GM19240 (cell line): ENCODE measurements at regions not wholly inside any gene's neighbourhood (a gene's known extent, or its start where the extent isn't known, plus 50 kb on each side); places are given as distances from the start of the nearest gene placed in this dataset.
"Not testable (repeated sequence)": the region's sequence is repeated elsewhere in the genome, so short reads cannot be mapped to it uniquely, and the experiment has no call there.

Source experiments
- DNase-seq: peaks from one replicate; pipeline ENCODE4 v3.0.0; 2011; ENCODE audit warnings: low spot score; ENCODE audit not compliant: insufficient read length

- DNase-seq: no peak
Measured at GRCh38 chr7:119256001-119256400, 1017.0 kb upstream of the KCND2 start.

- DNase-seq: no peak
Measured at GRCh38 chr7:119256446-119257131, 1016.4 kb upstream of the KCND2 start.

- DNase-seq: not testable (repeated sequence)
Measured at GRCh38 chr7:119266790-119267189, 1006.2 kb upstream of the KCND2 start.

- DNase-seq: peak; percentile 1
Measured at GRCh38 chr7:119270045-119270464, 1002.9 kb upstream of the KCND2 start.

DNA sequence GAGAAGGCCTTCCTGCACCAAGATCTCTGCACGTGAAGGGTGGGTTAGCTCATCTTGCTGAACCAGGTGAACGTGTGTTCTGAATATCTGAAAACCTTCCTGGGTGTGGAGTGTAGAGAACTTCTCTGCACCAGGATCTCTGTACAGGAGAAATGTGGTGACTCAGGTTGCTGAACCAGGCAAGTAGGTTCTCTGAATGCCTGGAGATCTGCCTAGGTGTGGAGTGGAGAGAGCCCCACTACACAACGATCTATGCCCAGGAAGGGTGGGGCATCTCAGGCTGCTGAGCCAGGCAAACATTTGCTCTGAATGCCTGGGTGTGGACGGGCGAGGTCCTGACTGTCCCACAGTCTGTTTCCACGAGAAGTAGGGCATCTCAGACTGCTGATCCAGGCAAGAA, 1002.3 kb upstream of the KCND2 start:
- no peak for DNase-seq

- DNase-seq: no peak
Measured at GRCh38 chr7:119271147-119271779, 1001.7 kb upstream of the KCND2 start.

- no peak for DNase-seq
Measured at GRCh38 chr7:119281181-119281846, 991.7 kb upstream of the KCND2 start.

- no peak for DNase-seq
Measured at GRCh38 chr7:119283353-119283752, 989.6 kb upstream of the KCND2 start.

DNA sequence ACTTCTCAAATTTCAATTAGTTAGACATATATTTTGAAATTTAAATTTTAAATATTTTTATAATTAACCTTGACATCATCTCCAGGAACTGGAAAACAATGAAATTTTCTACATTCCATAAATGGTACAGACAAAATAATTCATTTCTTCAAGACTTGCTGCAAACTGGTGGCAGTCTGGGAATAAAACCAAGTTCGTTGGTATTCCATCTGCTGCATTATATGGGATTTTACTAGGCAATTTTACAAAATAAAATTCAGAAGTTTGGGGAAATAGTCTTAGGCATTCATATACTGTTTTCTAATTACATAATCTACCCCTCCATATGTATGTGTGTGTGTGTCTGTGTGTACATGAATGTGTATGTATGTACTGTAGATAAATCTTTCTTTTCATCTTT, 984.6 kb upstream of the KCND2 start:
- DNase-seq: no peak

GRCh38 chr7:119300341-119300740, 972.6 kb upstream of the KCND2 start:
- not testable (repeated sequence) for DNase-seq

- no peak for DNase-seq
Measured at GRCh38 chr7:119320316-119320715, 952.7 kb upstream of the KCND2 start.

DNA sequence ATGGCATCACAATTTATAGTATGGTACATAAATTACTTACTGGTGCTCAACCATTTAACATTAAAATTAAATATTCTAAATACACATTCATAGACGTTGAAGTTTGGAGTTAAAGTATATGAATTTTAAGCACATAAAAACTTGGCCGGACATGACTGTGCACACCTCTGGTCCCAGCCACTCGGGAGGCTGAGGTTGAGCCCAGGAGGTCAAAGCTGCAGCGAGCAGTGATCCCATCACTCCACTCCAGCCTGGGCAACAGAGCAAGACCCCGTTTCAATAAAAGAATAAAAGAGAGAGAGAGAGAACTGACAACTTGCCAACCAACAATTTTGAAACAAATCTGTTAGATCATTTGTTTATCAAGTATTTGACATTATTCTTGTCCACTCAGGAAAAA, 943.3 kb upstream of the KCND2 start:
- DNase-seq: no peak

GRCh38 chr7:119335405-119335804, 937.6 kb upstream of the KCND2 start:
- DNase-seq: no peak

DNA sequence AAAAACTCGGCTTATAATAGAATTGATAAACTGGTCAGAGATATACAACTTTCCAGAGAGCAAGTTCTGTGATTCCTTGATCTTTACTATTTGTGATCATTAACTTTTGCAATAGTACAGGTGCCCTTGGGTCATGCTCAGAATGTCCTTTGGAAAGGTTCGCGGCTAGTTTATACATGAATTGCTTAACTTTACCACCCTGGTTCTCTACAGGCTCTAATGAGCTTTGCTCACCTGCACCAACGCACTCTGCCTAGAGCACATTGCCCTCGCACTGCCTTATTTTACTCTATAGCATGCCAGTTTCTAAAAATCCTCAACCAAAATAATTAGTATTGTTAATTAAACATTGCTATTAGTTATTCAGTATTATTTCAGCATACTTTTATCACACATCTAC, 931.2 kb upstream of the KCND2 start:
- no peak for DNase-seq

- no peak for DNase-seq
Measured at GRCh38 chr7:119343289-119343688, 929.7 kb upstream of the KCND2 start.

DNA sequence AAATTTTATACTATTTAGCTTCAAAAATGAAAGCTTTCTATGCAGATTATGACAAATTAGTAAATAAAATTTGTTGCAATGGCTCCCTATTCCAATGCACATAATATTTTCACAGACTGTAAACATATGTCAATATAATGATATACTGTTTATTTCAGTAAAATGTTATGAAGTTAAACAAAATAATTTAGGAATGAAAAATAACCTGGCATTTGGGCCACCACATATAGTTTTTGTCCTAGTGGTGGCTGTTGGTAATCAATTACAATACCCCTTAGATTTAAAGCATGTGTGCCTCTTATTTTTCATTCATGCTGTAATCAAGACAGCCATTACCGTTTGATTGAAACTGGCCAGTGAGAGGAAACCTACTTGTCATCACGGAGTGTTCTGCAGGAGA, 928.5 kb upstream of the KCND2 start:
- DNase-seq: no peak

GRCh38 chr7:119348491-119348890, 924.5 kb upstream of the KCND2 start:
- DNase-seq: no peak

DNA sequence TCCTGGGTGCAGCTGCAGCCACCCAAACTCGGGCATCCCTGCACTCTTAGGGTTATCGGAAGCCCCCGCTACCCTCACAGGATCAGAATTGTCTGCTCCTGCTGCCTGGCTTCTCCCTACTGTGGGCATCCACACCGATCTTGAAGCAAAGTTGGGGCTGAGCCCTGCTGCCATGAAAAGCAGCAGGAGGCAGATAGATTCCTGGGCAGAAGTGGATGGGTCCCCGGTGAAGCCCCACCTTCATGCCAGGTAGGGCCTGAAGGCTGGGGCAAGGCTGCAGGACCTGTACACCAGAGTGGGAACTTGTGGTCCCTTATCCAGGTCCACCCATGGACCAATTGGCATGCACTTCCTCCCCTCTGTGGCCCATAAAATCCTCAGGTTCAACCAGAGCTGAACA, 922.6 kb upstream of the KCND2 start:
- no peak for DNase-seq

- no peak for DNase-seq
Measured at GRCh38 chr7:119351320-119351719, 921.7 kb upstream of the KCND2 start.

GRCh38 chr7:119374436-119374835, 898.5 kb upstream of the KCND2 start:
- no peak for DNase-seq

GRCh38 chr7:119377861-119378260, 895.1 kb upstream of the KCND2 start:
- no peak for DNase-seq

DNA sequence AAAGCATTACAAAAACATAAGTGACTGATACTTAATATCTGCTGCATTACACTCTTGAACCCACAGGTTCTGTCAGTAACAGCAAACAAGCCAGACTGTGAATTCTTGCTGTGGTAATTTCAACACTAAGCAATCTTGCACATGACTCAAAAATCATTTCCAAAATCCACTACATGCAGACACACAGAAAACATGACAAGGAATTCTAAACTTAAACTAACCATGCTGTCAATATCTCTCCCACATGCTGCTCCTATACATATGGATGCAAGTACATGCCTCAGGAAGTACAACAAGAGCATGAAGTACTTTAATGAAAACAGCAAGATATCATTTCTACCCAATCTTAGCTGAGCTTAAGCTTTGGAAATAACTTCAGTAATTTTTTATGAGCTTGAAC, 890.2 kb upstream of the KCND2 start:
- no peak for DNase-seq

- no peak for DNase-seq
Measured at GRCh38 chr7:119395024-119395423, 878.0 kb upstream of the KCND2 start.
